ENCODE measurements at regions not wholly inside any gene's neighbourhood (a gene's known extent, or its start where the extent isn't known, plus 50 kb on each side); places are given as distances from the start of the nearest gene placed in this dataset.

DNA sequence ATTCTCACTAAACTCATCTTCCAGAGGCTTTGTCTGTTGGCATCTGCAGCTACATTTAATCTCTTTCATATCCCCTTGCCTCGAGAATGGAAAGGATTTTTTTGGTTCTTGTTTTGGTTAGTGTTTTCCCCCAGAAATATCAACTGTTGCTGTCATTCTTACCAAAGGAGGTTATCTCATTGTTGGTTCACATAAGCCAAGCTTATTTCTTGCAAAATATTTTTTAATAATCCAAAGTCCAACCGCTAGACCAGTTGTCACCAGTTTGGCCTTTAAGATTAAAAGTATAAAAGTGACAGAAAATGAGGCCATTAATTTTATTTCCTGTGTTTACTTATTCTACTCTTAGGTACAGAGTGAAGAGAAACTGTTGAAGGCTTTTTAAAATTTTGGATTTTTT, 66.5 kb upstream of the PROX1 start:
- Mint-ChIP-seq H3K36me3 (ENCODE audit: unreplicated experiment) (no peaks in the 10 kb centered on the region), H3K4me1 (ENCODE audit: unreplicated experiment) (no peaks in the 10 kb centered on the region), H3K27me3 (ENCODE audit: unreplicated experiment) (no peaks in the 10 kb centered on the region), H3K27ac (ENCODE audit: unreplicated experiment) (no peak overlapping the region), H3K9me3 (ENCODE audit: unreplicated experiment) (peaks cover 5% of the 10 kb centered on the region), H3K4me3 (ENCODE audit: unreplicated experiment) (no peak overlapping the region)
- no peak for DNase-seq (ENCODE audit: extremely low spot score, unreplicated experiment)
- TF ChIP-seq, protein P1, sequence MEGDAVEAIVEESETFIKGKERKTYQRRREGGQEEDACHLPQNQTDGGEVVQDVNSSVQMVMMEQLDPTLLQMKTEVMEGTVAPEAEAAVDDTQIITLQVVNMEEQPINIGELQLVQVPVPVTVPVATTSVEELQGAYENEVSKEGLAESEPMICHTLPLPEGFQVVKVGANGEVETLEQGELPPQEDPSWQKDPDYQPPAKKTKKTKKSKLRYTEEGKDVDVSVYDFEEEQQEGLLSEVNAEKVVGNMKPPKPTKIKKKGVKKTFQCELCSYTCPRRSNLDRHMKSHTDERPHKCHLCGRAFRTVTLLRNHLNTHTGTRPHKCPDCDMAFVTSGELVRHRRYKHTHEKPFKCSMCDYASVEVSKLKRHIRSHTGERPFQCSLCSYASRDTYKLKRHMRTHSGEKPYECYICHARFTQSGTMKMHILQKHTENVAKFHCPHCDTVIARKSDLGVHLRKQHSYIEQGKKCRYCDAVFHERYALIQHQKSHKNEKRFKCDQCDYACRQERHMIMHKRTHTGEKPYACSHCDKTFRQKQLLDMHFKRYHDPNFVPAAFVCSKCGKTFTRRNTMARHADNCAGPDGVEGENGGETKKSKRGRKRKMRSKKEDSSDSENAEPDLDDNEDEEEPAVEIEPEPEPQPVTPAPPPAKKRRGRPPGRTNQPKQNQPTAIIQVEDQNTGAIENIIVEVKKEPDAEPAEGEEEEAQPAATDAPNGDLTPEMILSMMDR (IDR thresholded peaks at IDR 0.05), result no peak

DNA sequence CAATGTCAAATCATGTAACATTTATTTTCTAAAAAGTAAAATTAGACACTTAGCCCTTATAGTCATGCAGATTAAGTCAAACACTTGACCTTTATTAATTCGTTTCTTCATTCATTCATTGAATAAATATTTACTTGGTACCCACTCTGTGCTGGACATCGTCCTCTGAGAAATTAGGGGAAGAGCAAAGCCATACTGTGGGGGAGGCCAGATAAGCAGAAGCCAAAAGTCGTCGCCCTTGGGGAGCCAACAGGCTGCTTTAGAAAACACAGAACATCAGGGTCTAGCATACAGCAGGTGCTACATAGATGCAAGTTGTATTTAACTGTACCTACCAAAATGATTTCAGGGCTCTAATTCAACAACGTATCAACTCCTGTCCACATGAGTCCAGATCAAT, 66.1 kb upstream of the PROX1 start:
- H3K4me1 Mint-ChIP-seq (ENCODE audit: unreplicated experiment), result no peaks in the 10 kb centered on the region
- no peaks in the 10 kb centered on the region for H3K36me3 Mint-ChIP-seq (ENCODE audit: unreplicated experiment)
- TF ChIP-seq, protein P1 (IDR thresholded peaks at IDR 0.05), result no peak
- no peak overlapping the region for H3K27ac Mint-ChIP-seq (ENCODE audit: unreplicated experiment)
- H3K27me3 Mint-ChIP-seq (ENCODE audit: unreplicated experiment), result no peaks in the 10 kb centered on the region
- no peak for DNase-seq (ENCODE audit: extremely low spot score, unreplicated experiment)
- H3K9me3 Mint-ChIP-seq (ENCODE audit: unreplicated experiment), result peaks cover 5% of the 10 kb centered on the region
- no peak overlapping the region for H3K4me3 Mint-ChIP-seq (ENCODE audit: unreplicated experiment)

DNA sequence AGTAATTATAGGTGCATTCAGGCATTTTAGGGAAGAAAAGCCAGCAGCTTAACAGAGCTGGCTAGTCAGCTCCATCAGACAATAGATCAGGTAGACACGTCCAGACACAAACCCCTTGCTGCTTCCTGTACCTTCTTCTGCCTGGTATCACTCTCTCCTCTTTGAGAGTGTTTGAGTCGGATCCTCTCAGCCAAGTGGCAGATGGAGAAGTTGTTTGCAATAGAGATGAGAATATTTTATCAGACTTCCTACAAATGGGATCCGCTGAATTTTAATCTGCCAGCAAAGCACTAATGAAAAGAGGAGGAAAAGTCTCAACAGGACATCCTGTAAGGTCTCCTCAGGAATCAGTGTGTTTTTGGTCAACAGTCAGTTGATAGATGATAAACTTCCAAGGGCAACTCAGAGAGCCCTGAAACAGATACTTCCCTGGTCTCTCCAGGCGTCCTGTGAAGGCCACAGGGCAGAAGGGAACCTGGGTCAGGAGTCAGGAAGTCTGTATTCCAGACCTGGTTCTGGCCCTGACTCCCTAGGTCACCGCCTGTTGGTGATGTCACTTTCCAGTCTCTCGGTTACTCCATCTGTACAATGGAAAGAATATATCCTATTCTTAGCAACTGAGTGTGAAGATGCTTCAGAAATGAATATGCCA, 62.1 kb upstream of the PROX1 start:
- no peaks in the 10 kb centered on the region for H3K36me3 Mint-ChIP-seq (ENCODE audit: unreplicated experiment)

DNA sequence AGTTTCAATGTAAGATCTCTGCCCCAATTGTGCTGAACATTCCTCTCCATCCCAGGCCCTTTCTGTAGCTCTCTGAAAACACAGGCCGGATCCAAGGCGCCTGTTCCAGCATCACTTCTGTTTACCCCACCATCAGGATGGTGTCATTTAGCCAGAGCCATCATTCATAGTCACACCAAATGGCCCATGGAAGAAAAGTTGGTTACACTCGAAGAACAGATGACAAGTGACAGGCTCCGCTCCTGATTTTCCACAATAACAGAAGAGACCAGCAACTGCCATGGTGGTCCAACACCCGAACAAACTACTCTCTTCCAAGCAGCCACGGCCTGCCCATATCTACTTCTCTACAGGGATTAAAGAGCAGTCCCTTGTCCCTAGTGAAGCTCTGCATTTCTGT, 59.9 kb upstream of the PROX1 start:
- Mint-ChIP-seq H3K27me3 (ENCODE audit: unreplicated experiment) (peaks cover 2% of the 10 kb centered on the region), H3K4me1 (ENCODE audit: unreplicated experiment) (no peaks in the 10 kb centered on the region), H3K27ac (ENCODE audit: unreplicated experiment) (no peak overlapping the region), H3K4me3 (ENCODE audit: unreplicated experiment) (no peak overlapping the region), H3K9me3 (ENCODE audit: unreplicated experiment) (peaks cover 5% of the 10 kb centered on the region), H3K36me3 (ENCODE audit: unreplicated experiment) (no peaks in the 10 kb centered on the region)
- DNase-seq (ENCODE audit: extremely low spot score, unreplicated experiment), result peak; percentile 11
- TF ChIP-seq, protein P1 (IDR thresholded peaks at IDR 0.05), result no peak

More for the DNA sequence above, 62.1 kb upstream of the PROX1 start:
- no peak for DNase-seq (ENCODE audit: extremely low spot score, unreplicated experiment)
- H3K27me3 Mint-ChIP-seq (ENCODE audit: unreplicated experiment), result no peaks in the 10 kb centered on the region
- no peak overlapping the region for H3K4me3 Mint-ChIP-seq (ENCODE audit: unreplicated experiment)
- peaks cover 5% of the 10 kb centered on the region for H3K9me3 Mint-ChIP-seq (ENCODE audit: unreplicated experiment)
- no peak overlapping the region for H3K27ac Mint-ChIP-seq (ENCODE audit: unreplicated experiment)
- H3K4me1 Mint-ChIP-seq (ENCODE audit: unreplicated experiment), result no peaks in the 10 kb centered on the region
- TF ChIP-seq, protein P1 (IDR thresholded peaks at IDR 0.05), result no peak

DNA sequence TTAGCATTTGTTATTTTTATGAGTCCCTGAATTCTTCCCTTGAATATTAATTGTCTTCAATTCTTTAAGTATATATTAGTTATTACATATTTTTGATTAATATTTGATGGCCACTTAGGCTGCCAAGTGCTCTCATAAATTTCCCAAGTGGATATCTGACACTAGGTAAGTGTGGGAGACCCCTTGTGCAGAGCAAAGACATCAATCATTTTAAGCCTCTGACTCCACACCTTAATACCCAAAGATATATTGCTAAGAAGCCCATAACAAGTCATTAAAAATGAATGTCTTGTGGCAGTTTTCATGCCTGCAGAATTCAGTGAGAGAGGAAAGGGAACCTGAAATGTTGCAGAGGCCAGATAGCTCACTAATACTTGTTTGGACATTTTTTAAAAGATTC, 58.4 kb upstream of the PROX1 start:
- Mint-ChIP-seq H3K36me3 (ENCODE audit: unreplicated experiment) (no peaks in the 10 kb centered on the region), H3K4me1 (ENCODE audit: unreplicated experiment) (no peaks in the 10 kb centered on the region), H3K27ac (ENCODE audit: unreplicated experiment) (no peak overlapping the region), H3K4me3 (ENCODE audit: unreplicated experiment) (no peak overlapping the region), H3K27me3 (ENCODE audit: unreplicated experiment) (peaks cover 2% of the 10 kb centered on the region), H3K9me3 (ENCODE audit: unreplicated experiment) (no peaks in the 10 kb centered on the region)
- no peak for DNase-seq (ENCODE audit: extremely low spot score, unreplicated experiment)
- TF ChIP-seq, protein P1 (IDR thresholded peaks at IDR 0.05), result no peak

All from osteocyte (in vitro differentiated cells).